ENCODE measurements at regions not wholly inside any gene's neighbourhood (a gene's known extent, or its start where the extent isn't known, plus 50 kb on each side); places are given as distances from the start of the nearest gene placed in this dataset.

DNA sequence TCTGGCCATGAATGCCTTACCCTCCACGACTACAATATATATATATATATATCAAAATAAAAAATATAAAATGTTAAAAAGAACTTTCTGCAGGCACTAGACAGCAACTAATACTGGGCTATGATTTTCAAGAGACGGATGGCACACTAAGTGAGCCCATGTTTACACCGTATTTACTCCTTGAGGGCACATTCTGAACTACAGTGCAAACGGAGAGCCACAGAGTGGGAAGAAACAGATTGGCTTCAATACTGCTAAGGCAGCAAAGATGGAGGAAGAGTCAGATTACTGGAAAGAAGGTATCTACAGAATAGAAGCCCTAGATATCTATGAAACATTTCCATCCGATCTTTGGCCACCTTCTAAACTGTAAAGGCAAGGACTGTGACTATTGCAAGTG lies 330.3 kb downstream of the HTR1B start:
- TF ChIP-seq PAX5 (IDR thresholded peaks at IDR 0.05; ENCODE audit: insufficient read depth, low read length, severe bottlenecking) (no peak), POU2F2 (IDR thresholded peaks at IDR 0.05; ENCODE audit: low read depth, low read length) (no peak), SPI1 (IDR thresholded peaks at IDR 0.05; ENCODE audit: low read depth, low read length) (no peak), POLR2AphosphoS5 (IDR thresholded peaks at IDR 0.05; ENCODE audit: low read depth, low read length) (no peak), TAF1 (IDR thresholded peaks at IDR 0.05; ENCODE audit: low read depth, low read length) (no peak), POLR2A (IDR thresholded peaks at IDR 0.05; ENCODE audit: low read depth, low read length) (no peak)
- no peak for DNase-seq (ENCODE audit: insufficient read length, low spot score)
- no peak for FAIRE-seq

- no peak for DNase-seq (ENCODE audit: insufficient read length, low spot score)
- no peak for TF ChIP-seq TAF1 (IDR thresholded peaks at IDR 0.05; ENCODE audit: low read depth, low read length)
- TF ChIP-seq PAX5 (IDR thresholded peaks at IDR 0.05; ENCODE audit: insufficient read depth, low read length, severe bottlenecking): no peak
- no peak for TF ChIP-seq POLR2A (IDR thresholded peaks at IDR 0.05; ENCODE audit: low read depth, low read length)
- TF ChIP-seq SPI1 (IDR thresholded peaks at IDR 0.05; ENCODE audit: low read depth, low read length): no peak
- no peak for TF ChIP-seq POU2F2 (IDR thresholded peaks at IDR 0.05; ENCODE audit: low read depth, low read length)
- no peak for TF ChIP-seq POLR2AphosphoS5 (IDR thresholded peaks at IDR 0.05; ENCODE audit: low read depth, low read length)
- FAIRE-seq: no peak
Observed at GRCh38 chr6:77131426-77131825, 331.9 kb downstream of the HTR1B start.

DNA sequence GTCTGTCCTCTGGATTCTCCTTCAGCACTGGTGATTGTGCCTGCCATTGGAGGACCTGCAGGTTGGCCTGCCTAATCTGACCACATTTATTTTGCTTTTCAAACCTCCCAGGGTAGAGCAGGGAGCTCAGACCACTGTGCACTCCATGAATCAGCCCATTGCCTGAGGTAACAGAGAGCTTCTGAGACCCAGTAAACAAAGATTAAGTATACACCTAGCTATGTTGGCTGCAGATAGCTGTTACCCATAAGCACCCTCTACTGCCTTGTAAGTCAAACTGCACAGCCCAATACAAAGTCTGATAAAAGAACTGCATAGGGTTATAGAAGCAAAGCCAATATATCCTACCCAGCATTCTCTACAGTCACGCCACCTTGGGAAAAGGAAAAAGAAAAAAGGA lies 338.7 kb downstream of the HTR1B start:
- no peak for DNase-seq (ENCODE audit: insufficient read length, low spot score)

GRCh38 chr6:77123527-77123926 lies 339.8 kb downstream of the HTR1B start:
- TF ChIP-seq SPI1 (IDR thresholded peaks at IDR 0.05; ENCODE audit: low read depth, low read length): no peak
- TF ChIP-seq TAF1 (IDR thresholded peaks at IDR 0.05; ENCODE audit: low read depth, low read length): no peak
- no peak for TF ChIP-seq POU2F2 (IDR thresholded peaks at IDR 0.05; ENCODE audit: low read depth, low read length)
- no peak for TF ChIP-seq POLR2AphosphoS5 (IDR thresholded peaks at IDR 0.05; ENCODE audit: low read depth, low read length)
- no peak for TF ChIP-seq PAX5 (IDR thresholded peaks at IDR 0.05; ENCODE audit: insufficient read depth, low read length, severe bottlenecking)
- no peak for TF ChIP-seq POLR2A (IDR thresholded peaks at IDR 0.05; ENCODE audit: low read depth, low read length)
- no peak for DNase-seq (ENCODE audit: insufficient read length, low spot score)
- no peak for FAIRE-seq

More for the DNA sequence above, 338.7 kb downstream of the HTR1B start:
- no peak for TF ChIP-seq TAF1 (IDR thresholded peaks at IDR 0.05; ENCODE audit: low read depth, low read length)
- TF ChIP-seq PAX5 (IDR thresholded peaks at IDR 0.05; ENCODE audit: insufficient read depth, low read length, severe bottlenecking): no peak
- no peak for TF ChIP-seq POU2F2 (IDR thresholded peaks at IDR 0.05; ENCODE audit: low read depth, low read length)
- no peak for TF ChIP-seq SPI1 (IDR thresholded peaks at IDR 0.05; ENCODE audit: low read depth, low read length)
- no peak for TF ChIP-seq POLR2A (IDR thresholded peaks at IDR 0.05; ENCODE audit: low read depth, low read length)
- TF ChIP-seq POLR2AphosphoS5 (IDR thresholded peaks at IDR 0.05; ENCODE audit: low read depth, low read length): no peak
- no peak for FAIRE-seq

GRCh38 chr6:77106992-77107391 lies 356.3 kb downstream of the HTR1B start:
- TF ChIP-seq POLR2A (IDR thresholded peaks at IDR 0.05; ENCODE audit: low read depth, low read length): no peak
- TF ChIP-seq SPI1 (IDR thresholded peaks at IDR 0.05; ENCODE audit: low read depth, low read length): no peak
- no peak for TF ChIP-seq TAF1 (IDR thresholded peaks at IDR 0.05; ENCODE audit: low read depth, low read length)
- no peak for TF ChIP-seq POU2F2 (IDR thresholded peaks at IDR 0.05; ENCODE audit: low read depth, low read length)
- TF ChIP-seq PAX5 (IDR thresholded peaks at IDR 0.05; ENCODE audit: insufficient read depth, low read length, severe bottlenecking): no peak
- no peak for TF ChIP-seq POLR2AphosphoS5 (IDR thresholded peaks at IDR 0.05; ENCODE audit: low read depth, low read length)
- no peak for DNase-seq (ENCODE audit: insufficient read length, low spot score)
- no peak for FAIRE-seq

- TF ChIP-seq POLR2A (IDR thresholded peaks at IDR 0.05; ENCODE audit: low read depth, low read length): no peak
- TF ChIP-seq TAF1 (IDR thresholded peaks at IDR 0.05; ENCODE audit: low read depth, low read length): no peak
- TF ChIP-seq POU2F2 (IDR thresholded peaks at IDR 0.05; ENCODE audit: low read depth, low read length): no peak
- TF ChIP-seq POLR2AphosphoS5 (IDR thresholded peaks at IDR 0.05; ENCODE audit: low read depth, low read length): no peak
- no peak for TF ChIP-seq SPI1 (IDR thresholded peaks at IDR 0.05; ENCODE audit: low read depth, low read length)
- TF ChIP-seq PAX5 (IDR thresholded peaks at IDR 0.05; ENCODE audit: insufficient read depth, low read length, severe bottlenecking): no peak
- DNase-seq (ENCODE audit: insufficient read length, low spot score) (no peak), FAIRE-seq (no peak)
Observed at GRCh38 chr6:77105091-77105490, 358.2 kb downstream of the HTR1B start.

GRCh38 chr6:77097940-77098339 lies 365.4 kb downstream of the HTR1B start:
- TF ChIP-seq TAF1 (IDR thresholded peaks at IDR 0.05; ENCODE audit: low read depth, low read length): no peak
- no peak for TF ChIP-seq POLR2A (IDR thresholded peaks at IDR 0.05; ENCODE audit: low read depth, low read length)
- no peak for TF ChIP-seq SPI1 (IDR thresholded peaks at IDR 0.05; ENCODE audit: low read depth, low read length)
- TF ChIP-seq POLR2AphosphoS5 (IDR thresholded peaks at IDR 0.05; ENCODE audit: low read depth, low read length): no peak
- no peak for TF ChIP-seq POU2F2 (IDR thresholded peaks at IDR 0.05; ENCODE audit: low read depth, low read length)
- no peak for TF ChIP-seq PAX5 (IDR thresholded peaks at IDR 0.05; ENCODE audit: insufficient read depth, low read length, severe bottlenecking)
- DNase-seq (ENCODE audit: insufficient read length, low spot score) (no peak), FAIRE-seq (no peak)

- TF ChIP-seq POLR2AphosphoS5 (IDR thresholded peaks at IDR 0.05; ENCODE audit: low read depth, low read length) (no peak), POU2F2 (IDR thresholded peaks at IDR 0.05; ENCODE audit: low read depth, low read length) (no peak), TAF1 (IDR thresholded peaks at IDR 0.05; ENCODE audit: low read depth, low read length) (no peak), SPI1 (IDR thresholded peaks at IDR 0.05; ENCODE audit: low read depth, low read length) (no peak)
- FAIRE-seq (no peak), DNase-seq (ENCODE audit: insufficient read length, low spot score) (no peak)
Observed at GRCh38 chr6:77095936-77096627, 367.2 kb downstream of the HTR1B start.

DNA sequence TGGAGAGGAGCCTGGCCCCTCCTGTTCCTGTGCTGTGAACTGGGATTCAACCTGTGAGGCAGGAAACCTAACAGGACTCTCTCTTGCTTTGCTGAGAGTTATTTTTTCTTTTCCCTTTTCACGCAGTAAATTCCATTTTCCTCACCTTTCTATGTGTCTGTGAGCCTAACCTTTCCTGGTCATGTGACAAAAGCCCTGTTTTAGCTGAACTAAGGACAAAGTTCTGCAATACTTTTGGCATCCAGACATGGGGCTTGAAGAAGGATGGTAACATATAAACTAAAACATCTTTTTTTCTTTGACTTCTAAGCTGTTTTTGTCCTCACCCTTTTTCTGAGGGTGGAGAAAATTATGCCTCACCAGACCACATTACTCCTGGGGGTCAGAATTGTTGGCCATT lies 368.5 kb downstream of the HTR1B start:
- DNase-seq (ENCODE audit: insufficient read length, low spot score) (no peak), FAIRE-seq (no peak)
- TF ChIP-seq POLR2AphosphoS5 (IDR thresholded peaks at IDR 0.05; ENCODE audit: low read depth, low read length) (no peak), TAF1 (IDR thresholded peaks at IDR 0.05; ENCODE audit: low read depth, low read length) (no peak)

GRCh38 chr6:77092971-77093370 lies 370.3 kb downstream of the HTR1B start:
- no peak for FAIRE-seq
- TF ChIP-seq POU2F2 (IDR thresholded peaks at IDR 0.05; ENCODE audit: low read depth, low read length): no peak
- TF ChIP-seq PAX5 (IDR thresholded peaks at IDR 0.05; ENCODE audit: insufficient read depth, low read length, severe bottlenecking): no peak
- TF ChIP-seq POLR2AphosphoS5 (IDR thresholded peaks at IDR 0.05; ENCODE audit: low read depth, low read length): no peak
- no peak for TF ChIP-seq TAF1 (IDR thresholded peaks at IDR 0.05; ENCODE audit: low read depth, low read length)
- TF ChIP-seq SPI1 (IDR thresholded peaks at IDR 0.05; ENCODE audit: low read depth, low read length): no peak
- TF ChIP-seq POLR2A (IDR thresholded peaks at IDR 0.05; ENCODE audit: low read depth, low read length): no peak

More at GRCh38 chr6:77092971-77093370, 370.3 kb downstream of the HTR1B start:
- DNase-seq (ENCODE audit: insufficient read length, low spot score): no peak

All from GM12891 (cell line).